NCI-H1694 treated with DMSO at 0.1 percent for 48 hours (cell line): ENCODE measurements at regions not wholly inside any gene's neighbourhood (a gene's known extent, or its start where the extent isn't known, plus 50 kb on each side); places are given as distances from the start of the nearest gene placed in this dataset.
"Not testable (repeated sequence)": the region's sequence is repeated elsewhere in the genome, so short reads cannot be mapped to it uniquely, and the experiment has no call there.

Experiments
- DNase-seq: peaks from one replicate; lab custom pipeline; 2025; lab: John Stamatoyannopoulos, UW

DNA sequence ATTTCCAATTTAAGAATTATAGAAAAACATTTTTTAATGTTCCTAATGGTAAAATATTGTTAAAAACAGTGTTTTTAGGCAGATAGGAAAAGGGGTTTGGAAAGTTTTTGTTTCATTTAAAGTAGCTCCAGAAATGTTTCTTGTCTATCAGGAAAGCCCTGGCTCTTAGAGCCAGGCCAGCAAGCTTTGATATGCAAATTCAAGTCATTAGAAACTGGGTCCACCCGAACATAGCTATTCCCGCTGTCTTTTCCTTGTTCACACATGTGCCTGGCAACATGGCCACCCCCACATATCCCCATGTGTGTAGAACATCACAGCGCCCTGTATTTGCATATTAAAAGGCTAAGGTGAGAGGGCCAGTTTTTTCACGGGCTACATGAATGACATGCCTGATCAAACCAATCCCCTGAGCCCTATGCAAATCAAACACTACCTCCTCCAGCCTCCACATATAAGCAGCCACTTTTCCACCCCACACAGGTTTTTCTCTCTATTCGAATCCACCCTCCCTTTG, 925.3 kb upstream of the CDH10 start:
- no peak for DNase-seq

DNA sequence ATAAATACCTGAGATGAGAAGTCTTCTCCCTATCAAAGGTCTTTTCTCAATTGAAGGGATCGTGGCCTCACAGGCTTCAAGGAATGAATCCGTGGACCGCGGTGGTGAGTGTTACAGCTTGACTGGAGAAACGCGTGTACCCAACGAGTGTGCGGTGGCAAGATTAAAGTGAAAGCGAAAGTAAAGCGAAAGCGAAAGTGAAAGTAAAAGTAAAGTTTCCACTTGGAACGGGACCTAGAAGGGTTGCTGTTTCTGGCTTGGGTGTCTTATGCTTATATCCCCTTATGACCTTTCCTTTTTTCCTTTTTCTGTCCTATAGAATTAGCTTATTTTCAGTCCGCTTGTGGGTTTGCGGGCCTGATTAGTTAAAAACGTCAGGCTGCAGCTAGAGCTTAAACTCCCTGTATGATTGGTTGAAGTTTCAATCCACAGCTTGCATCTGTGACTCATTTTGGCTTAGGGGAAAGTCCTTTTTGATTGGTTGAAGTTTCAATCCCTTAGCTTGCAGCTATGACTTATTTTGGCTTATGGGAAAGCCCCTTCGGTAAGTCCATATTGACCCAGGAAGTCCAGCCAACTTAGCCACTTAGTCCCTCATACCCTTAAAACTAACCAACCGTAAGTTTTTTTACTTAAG, 924.3 kb upstream of the CDH10 start:
- no peak for DNase-seq

DNA sequence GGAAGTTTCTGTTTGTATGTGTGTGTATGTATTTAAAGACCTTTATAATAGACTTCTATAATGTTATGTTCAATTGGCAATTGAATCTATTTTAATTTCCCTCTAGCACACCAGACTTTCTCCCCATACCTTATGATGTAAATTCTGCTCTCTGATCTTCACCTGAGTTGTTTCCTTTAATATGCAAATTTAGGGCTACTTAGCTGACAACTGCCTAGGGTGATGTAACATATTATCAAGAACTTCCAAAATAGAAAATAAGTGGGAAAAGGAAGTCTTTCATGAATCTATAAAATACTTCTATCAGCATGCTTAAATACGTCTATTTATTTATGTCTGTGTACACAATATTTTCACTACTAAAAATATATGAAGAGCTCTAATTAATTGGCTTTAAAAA, 923.5 kb upstream of the CDH10 start:
- no peak for DNase-seq

DNA sequence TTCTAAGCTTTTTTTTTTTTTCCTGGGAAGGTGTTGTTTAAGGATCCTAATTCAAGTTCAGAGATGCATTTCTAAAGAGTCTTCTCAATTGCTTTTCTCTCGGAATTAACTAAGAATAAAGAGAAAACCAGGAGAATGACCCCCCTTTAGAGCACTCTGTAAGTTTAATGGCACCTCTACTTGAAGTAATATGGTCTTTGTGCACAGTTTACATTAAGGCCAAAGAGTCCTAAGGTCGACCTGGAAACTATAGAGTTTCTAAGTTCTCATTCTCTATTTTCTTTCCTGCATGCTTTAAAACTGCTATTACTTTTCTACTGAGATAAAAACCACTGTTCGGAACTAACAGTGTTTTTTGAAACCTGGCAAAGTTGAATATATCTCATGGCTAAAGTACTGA, 923.1 kb upstream of the CDH10 start:
- DNase-seq = no peak

DNA sequence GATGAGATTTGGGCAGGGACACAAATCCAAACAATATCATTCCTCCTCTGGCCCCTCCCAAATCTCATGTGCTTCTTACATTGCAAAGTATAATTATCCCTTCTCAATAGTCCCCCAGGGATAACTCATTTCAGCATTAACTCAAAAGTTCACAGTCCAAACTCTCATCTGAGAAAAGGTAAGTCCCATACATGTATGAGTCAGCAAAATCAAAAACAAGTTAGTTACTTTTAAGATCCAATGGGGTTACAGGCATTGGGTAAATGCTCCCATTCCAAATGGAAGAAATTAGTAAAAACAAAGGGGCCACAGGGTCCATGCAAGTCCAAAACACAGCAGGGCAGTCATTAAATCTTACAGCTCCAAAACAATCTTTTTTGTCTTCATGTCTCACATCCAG, 917.9 kb upstream of the CDH10 start:
- DNase-seq = no peak

DNA sequence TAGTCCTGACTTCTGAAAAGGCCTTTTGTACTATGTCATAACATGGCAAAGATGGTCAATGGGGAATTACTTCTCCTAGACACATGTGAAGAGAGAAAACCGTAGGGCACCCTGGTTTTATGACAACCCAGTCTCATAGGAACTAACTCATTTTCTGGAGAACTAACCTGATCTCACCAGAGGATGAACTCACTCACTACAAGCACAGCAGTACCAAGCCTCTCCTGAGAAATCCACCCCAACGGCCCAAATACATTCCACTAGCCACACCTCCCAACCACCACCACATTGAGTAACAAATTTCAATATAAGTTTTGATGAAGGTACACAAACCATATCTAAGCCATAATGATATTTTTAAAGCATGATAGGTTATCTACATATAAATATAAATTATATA, 909.3 kb upstream of the CDH10 start:
- DNase-seq = no peak

DNA sequence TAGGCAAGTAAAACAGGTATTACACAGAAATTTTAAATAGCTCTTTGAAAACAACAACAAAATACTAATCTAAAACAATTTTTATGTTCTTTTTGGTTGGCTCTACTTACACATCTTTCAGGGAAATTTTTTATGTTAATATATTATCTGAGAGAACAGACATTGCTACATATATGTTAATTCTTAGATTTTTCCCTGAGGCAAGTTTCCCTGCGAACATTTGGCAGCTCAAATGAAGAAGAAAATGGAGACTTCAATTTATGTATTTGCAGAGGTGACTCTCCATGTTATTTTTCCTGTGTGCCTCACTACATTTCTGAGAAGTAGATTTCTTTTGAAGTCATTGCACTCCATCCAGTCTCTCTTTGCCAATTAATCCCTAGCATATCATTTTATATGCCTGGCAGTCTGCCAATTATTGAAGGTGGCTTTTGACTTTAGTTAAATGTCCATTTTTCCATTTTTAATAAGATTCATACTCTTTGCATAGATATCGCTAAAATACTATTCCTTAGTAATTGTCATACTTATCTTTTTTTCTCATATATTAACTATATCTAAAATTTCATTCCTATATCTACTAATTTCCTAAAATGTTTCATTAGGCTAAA, 908.2 kb upstream of the CDH10 start:
- no peak for DNase-seq

DNA sequence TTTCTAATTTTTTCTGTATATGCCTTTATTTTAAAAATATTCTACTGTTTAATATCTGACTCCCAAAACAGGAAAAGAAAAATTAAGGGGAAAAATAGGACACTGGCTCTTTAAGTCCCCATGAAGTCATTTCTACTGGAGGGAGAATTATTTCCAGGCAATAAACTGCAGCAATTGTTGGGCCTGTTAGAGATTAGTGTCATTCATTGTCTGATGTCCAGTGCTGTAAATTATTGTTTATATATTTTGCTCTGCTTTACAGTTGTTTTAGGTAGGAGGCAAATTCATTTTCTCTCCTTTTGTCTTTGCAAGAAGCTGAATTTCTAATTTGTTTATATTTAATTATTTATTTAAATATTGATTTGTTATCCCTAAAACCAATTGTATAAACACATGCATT, 906.0 kb upstream of the CDH10 start:
- no peak for DNase-seq

DNA sequence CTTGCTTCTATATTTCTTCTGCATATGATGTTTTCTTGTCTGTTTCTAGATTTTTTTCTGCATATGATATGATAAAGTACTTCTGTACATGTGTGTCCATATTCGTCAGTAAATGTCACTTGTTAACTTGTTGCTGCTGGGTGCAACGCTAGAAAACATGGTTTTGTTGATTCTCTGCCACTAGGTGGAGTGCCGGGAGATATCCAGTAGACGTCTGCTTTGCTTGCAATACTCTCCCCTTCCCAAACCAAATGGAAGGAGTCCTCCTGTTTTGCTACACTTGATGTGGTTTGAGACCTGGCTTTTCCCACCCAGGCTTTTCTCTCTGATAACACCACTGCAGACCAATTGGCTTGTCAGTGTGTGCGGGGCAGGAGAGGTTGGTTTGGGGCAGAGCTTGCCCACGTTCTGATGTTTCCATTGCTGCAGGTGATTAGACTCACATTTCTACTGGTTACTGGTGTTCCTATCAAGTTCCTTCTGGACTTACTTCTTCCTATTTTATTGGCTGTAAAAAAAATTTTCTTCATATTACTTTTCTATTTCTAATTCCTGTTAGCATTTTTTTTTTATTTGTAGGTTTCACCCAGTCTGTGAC, 900.0 kb upstream of the CDH10 start:
- DNase-seq = peak; percentile 60

DNA sequence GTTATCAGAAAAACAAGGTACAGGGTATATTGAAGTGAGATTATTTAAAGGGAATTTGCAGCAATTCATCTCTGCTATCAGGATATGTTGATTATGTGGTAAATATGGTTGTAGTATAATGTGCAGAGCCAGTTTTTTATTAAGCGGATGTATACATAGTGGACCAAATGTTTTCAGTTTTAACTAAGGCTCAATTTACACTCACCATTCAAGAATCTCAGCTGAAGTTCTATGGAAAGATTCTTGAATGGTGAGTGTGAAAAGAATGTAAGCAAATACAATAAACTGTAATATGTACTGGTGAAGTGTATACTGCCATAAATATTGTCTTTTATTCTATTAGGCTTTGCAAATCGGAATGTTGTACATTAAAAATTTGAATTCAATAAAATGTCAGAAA, 895.9 kb upstream of the CDH10 start:
- no peak for DNase-seq

DNA sequence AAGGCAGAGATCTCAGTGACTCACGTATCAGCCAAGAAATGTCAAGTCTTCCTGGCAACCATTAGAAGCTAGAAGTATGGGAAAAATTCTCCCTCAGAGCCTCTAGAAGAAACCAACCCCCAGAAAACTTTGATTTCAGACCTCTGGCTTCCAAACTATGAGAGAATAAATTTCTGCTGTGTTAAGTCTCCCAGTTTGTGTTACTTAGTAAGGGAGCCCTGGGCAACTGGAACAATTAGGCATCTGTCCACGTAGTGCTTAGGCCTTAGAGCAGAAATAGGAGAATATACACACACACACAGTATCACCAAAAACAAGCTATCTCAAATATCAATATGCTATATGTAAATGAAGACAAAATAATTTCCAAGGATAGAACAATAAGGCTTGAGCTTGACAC, 894.8 kb upstream of the CDH10 start:
- no peak for DNase-seq

DNA sequence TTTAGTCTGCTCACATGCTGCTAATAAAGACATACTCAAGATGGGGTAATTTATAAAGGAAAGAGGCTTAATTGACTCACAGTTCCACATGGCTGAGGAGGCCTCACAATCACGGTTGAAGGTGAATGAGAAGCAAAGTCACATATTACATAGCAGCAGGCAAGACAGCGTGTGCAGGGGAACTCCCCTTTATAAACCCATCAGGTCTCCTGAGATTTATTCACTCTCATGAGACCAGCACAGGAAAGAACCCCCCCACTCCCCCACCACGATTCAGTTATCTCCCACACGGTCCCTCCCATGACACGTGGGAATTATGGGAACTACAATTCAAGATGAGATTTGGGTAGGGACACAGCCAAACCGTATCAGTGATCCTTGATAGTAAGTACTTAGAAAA, 891.7 kb upstream of the CDH10 start:
- DNase-seq = not testable (repeated sequence)

DNA sequence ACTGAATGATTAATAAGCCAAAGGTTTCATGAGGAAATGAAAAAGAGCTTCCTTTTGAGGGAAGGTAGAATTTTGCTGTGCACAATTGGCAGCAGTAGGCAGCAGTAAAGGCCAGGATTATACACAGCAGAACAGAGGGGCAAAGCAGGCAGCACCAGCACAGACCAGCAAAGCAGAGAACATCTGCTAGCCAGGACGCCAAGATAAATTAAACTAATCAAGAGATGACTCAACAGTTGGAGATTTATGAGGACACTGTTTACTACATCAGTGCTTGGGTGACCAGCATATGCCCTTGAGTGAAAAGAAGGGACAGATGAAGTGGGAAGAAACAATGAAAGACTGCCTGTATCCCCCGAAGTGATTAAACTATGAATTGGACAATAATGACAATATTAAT, 871.4 kb upstream of the CDH10 start:
- no peak for DNase-seq

DNA sequence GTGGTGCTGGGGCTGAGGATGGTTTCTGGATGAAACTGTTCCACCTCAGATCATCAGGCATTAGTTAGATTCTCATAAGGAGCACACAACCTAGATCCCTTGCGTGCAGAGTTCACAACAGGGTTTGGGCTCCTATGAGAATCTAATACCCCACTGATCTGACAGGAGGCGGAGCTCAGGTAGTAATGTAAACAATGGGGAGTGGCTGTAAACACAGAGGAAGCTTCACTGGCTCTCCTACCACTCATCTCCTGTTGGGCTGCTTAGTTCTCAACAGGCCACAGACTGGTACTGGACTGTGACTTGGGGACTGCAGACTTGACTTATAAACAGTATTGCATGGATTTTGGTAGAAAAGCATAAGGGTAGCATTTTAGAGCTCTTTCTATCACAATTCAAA, 870.7 kb upstream of the CDH10 start:
- DNase-seq = no peak

DNA sequence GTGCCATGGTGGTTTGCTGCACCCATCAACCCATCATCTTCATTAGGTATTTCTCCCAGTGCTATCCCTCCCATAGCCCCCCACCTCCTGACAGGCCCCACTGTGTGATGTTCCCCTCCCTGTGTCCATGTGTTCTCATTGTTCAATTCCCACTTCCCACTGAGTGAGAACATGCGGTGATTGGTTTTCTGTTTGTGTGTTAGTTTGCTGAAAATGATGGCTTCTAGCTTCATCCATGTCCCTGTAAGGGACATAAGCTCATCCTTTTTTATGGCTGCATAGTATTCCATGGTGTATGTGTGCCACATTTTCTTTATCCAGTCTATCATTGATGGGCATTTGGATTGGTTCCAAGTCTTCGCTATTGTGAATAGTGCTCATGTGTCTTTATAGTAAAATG, 865.9 kb upstream of the CDH10 start:
- not testable (repeated sequence) for DNase-seq

DNA sequence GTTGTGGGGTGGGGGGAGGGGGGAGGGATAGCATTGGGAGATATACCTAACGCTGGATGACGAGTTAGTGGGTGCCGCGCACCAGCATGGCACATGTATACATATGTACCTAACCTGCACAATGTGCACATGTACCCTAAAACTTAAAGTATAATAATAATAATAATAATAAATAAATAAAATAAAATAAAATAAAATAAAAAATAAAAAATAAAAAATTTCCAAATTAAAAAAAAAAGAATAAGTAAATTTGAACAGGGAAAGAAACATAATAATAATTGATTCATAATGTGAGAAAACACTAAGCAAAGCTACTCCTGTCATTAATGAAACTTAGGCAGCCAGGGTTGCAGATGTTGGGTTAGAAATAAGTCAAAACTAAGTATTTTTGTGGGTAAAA, 863.2 kb upstream of the CDH10 start:
- DNase-seq = not testable (repeated sequence)

DNA sequence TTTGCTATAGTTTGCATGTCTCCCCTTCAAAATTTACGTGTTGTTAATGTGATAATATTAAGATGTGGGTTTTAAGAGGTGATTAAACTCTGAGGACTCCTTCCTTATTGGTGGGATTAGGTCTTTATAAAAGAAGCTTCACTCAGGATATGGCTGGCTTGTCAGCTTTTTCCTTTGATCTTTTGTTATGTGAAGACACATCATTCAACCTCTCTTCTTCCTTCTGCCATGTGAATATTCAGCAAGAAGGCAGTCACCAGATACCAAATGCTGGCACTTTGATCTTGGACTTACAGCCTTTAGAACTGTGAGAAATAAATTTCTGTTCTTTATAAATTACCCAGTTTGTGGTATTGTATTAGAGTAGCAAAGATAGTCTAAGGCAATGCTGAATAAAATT, 855.9 kb upstream of the CDH10 start:
- DNase-seq = no peak

DNA sequence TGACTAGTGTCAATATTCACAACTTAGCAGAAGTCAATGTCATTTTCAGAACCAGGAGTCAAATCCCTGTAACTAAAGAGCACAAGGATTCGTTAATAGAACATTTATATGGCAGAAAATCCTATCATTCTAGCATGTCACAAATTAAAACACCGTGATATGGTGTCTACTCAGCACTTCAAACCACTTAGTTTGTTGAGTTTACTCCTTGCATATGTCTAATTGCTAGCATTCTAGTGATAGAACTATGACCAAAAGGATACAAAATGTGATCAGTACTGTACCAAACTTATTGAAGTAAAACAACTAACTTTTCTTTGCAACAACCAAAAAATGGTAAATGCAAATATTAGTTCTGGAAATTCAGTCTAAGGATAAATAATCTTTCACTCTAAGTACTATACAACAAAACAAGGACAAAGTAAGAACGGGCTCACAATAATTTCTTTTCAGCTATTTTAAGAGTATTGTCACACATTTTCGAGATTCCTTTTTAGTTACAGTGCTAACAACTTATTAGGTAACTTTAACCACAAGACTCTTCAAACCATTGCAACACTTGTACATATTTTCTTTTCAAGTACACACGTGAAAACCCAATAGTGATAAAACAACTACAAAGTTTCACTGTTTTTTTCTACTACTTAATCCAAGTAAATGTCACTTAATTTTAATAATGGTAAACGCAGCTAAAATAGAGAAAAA, 845.2 kb upstream of the CDH10 start:
- DNase-seq = no peak

DNA sequence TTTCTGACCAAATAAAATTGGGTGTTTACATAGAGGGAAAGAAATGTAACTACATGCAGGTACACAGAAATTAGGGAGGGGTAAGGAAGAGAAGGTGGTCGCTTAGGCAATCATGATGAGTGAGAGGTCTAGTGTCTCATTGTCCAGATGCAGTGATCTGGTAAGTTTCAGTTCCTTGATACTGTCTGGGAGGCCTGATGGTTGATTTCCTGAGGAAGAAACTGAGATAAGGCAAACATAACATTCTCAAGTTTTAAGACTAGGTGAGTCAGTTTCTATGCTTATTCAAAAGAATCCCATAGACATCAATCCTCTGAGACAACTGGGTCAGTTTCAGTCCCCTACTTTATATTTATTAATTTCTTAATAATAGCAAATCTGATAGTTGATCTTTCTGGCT, 843.3 kb upstream of the CDH10 start:
- no peak for DNase-seq

DNA sequence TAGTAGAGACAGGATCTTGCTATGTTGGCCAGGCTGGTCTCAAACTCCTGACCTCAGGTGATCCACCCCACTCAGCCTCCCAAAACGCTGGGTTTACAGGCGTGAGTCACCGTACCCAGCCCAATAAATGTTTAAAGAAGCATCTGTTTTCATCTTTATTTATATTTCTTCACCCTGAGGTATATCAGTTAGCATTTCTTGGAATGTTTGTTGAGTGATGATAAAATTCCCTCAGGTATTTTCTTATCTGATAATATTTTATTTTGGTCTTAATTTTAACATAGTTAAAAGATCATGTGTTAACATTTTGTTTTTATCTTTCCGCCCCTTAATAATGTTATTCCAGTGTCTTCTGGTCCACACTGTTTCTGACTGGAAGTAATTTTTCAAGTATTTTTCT, 839.6 kb upstream of the CDH10 start:
- no peak for DNase-seq

DNA sequence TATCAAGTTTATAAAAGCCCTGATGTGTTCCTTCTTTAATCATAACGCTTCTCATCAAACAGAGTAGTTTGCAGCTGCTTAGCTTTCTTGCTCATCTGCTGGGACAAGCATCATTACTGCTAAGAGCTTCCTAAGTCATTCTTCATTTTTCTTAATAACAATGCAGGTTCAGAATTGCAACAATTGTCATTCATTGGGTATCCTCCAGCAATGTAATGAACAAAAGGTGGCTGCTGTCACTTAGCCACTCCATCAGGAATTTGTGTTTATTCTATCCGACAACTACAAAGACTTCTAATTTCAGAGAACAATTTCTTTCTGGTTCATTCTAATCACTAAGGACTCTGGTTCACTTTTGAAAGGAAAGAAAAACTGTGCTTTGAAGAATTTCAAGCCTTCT, 836.7 kb upstream of the CDH10 start:
- no peak for DNase-seq

DNA sequence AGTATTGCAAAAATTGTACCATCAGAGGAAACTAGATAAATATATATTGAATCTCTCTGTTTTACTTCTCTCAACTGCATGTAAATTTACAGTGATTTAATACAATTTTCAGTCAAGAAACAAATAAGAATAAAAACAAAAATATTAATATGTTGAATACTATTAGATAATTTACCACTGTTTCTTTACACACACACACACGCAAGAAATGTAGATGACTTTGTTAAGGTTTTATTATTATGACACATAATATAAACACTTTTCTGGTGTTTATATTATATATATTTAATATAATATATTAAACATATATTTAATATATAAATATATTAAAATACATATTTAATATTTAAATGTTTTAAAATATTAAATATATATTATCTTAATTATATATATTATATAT, 814.3 kb upstream of the CDH10 start:
- DNase-seq = no peak

DNA sequence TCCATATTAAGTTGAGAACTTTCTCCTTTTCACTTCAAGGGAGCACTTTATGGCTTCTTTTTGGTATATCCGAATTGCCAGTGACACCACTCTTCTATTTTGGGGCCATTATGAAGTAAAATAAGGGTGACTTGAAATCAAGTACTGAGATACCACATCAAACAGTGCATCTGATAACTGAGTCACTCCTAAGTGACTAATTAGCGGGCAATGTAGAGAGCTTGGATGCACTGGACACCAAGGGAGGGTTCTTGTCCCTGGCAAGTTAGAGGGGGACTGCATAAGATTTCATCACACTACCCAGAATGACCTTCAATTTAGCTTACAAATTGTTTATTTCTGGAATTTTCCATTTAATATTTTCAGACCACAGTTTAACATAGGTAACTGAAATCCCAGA, 813.9 kb upstream of the CDH10 start:
- no peak for DNase-seq
